Loucy (cell line): ENCODE measurements at regions not wholly inside any gene's neighbourhood (a gene's known extent, or its start where the extent isn't known, plus 50 kb on each side); places are given as distances from the start of the nearest gene placed in this dataset.

Experiments used
- EZH2phosphoT487 ChIP-seq: fragments of 200-600 bp; IDR thresholded peaks from 2 replicates; pipeline ENCODE4 v1.6.1; 2018; ENCODE audit warnings: antibody characterized with exemption, mild to moderate bottlenecking, moderate library complexity, borderline replicate concordance
- TF ChIP-seq, protein P1 (sequence below): fragments of 200-600 bp; sonication (generic); conservative IDR thresholded peaks from 2 replicates; pipeline ENCODE4 v1.5.1; 2014; ENCODE audit warnings: mild to moderate bottlenecking, antibody characterized with exemption, low read length

DNA sequence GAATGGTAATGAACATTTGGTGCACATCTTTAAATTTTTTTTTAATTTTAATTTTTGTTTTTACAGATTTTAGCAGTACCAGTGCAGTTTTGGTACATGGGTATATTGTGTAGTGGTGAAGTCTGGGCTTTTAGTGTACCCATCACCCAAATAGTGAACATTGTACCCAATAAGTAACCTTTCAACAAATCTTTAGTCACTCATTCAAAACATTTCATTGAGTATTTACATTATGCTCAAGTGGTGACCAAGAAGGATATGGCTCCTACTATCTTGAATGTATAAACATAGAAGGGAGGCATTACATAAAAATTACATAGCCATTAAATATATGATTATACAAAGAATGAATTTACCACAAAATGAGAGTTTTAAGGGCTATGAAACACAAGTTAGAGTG, 223.3 kb downstream of the SPRY1 start:
- TF ChIP-seq, protein P1, sequence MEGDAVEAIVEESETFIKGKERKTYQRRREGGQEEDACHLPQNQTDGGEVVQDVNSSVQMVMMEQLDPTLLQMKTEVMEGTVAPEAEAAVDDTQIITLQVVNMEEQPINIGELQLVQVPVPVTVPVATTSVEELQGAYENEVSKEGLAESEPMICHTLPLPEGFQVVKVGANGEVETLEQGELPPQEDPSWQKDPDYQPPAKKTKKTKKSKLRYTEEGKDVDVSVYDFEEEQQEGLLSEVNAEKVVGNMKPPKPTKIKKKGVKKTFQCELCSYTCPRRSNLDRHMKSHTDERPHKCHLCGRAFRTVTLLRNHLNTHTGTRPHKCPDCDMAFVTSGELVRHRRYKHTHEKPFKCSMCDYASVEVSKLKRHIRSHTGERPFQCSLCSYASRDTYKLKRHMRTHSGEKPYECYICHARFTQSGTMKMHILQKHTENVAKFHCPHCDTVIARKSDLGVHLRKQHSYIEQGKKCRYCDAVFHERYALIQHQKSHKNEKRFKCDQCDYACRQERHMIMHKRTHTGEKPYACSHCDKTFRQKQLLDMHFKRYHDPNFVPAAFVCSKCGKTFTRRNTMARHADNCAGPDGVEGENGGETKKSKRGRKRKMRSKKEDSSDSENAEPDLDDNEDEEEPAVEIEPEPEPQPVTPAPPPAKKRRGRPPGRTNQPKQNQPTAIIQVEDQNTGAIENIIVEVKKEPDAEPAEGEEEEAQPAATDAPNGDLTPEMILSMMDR: no peak
- no peak for TF ChIP-seq EZH2phosphoT487
